ENCODE measurements at regions not wholly inside any gene's neighbourhood (a gene's known extent, or its start where the extent isn't known, plus 50 kb on each side); places are given as distances from the start of the nearest gene placed in this dataset.
"Not testable (repeated sequence)": the region's sequence is repeated elsewhere in the genome, so short reads cannot be mapped to it uniquely, and the experiment has no call there.

- DNase-seq (ENCODE audit: low spot score) = no peak
Observed at GRCh38 chr5:19064094-19064493, 923.9 kb downstream of the CDH18 start.

DNA sequence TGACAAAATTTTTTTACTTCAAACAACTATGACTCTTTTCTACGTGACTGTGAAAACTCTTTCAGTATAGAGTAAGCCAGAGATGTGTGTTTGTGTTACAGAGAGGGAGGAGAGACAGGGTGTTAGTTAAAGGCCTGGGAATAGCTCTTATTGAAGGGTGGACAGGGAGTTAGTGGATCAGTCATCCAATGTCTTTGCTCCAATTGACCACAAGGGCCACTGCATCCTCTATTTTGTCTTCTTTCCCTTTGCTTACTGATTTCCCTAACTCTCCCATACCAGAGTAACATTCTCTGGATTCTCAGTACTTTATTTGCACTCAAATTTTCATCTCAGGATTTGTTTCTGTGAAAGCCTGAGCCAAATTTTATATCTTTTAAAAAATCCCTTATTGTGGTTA is 920.3 kb downstream of the CDH18 start:
- DNase-seq (ENCODE audit: low spot score) = no peak

DNA sequence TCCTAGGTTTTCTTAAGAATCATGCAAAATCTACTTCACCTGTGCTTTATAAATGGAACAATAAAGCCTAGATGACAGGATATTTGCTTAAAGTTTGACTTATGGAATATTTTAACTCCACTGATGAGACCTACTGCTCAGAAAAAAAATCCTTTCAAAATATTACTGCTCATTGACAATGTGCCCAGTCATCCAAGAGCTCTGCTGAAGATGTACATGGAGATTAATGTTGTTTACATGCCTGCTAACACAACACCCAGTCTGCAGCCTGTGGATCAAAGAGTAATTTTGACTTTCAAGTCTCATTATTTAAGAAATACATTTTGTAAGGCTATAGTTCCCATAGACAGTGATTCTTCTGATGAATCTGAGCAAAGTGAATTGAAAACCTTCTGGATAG is 889.6 kb downstream of the CDH18 start:
- no peak for DNase-seq (ENCODE audit: low spot score)

GRCh38 chr5:19099195-19099594 is 888.8 kb downstream of the CDH18 start:
- no peak for DNase-seq (ENCODE audit: low spot score)

DNA sequence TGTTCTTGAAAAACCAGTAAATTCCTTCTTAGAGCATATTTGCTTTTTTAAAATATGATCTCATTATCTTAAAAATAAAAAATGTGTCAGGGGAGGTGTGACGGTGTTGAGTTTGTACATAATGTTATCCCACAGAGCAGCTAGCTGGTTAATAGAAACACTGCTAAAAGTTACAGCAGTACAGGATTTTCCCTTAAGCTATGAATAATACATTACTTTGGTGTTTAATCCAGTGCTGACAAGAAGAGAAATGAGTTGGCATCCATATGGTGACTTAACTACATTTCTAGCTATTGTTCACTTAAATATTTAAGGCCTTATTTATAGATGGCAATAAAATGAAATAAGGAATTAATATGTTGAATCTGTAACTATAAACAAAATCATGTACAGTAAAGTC is 883.1 kb downstream of the CDH18 start:
- DNase-seq (ENCODE audit: low spot score) = no peak

DNA sequence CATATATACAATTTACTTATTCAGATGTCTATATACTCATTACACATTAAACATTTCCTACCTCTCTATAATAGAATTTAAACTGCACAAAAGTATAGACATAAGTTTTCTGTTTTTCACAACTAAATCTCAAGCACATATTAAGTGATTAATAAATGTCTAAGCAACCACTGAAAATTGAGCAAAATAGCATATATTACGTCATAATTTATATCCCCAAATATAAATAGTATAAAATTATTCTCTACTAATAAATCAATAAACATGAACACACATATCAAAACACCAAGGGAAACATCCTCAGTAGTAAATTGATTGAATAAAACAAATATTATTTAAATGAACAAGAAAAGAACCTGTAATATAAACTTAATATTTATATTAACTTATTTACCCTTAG is 865.1 kb downstream of the CDH18 start:
- DNase-seq (ENCODE audit: low spot score) = no peak

DNA sequence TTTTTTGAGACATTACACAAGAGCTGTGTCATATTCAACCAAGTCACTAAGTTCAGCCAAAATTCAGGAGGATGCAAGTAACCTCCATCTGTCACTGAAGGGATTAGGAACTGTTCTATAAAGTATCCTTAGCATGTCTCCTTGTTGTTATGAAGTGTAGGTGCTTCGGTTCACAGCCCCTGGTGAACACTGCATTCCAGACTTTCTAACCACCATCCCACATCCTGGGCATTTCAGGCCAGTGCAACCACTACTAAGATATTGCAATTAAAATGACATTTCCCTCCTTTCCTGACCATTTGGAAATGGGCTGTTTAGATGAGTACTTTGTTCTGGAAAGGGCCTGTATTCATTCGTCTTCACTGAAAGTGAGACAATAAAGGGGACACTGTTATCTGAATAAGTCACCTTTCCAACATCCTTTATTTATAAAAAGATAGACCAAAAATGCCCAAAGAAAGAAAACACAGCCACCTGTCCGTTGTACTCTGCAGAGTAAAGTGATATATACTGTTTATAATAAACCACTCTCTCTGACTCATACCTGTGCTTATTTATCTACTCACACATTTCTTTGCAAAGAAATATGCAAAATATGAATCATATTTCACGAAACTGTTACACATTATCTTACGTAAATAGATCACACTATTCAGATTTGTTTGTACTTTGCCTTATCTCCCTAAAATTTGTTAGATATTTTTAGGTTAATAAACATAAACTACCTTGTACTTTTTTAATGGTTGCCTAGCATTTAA is 861.9 kb downstream of the CDH18 start:
- no peak for DNase-seq (ENCODE audit: low spot score)

- DNase-seq (ENCODE audit: low spot score) = no peak
Observed at GRCh38 chr5:19140276-19140675, 847.7 kb downstream of the CDH18 start.

- DNase-seq (ENCODE audit: low spot score) = not testable (repeated sequence)
Observed at GRCh38 chr5:19141937-19142524, 846.0 kb downstream of the CDH18 start.

DNA sequence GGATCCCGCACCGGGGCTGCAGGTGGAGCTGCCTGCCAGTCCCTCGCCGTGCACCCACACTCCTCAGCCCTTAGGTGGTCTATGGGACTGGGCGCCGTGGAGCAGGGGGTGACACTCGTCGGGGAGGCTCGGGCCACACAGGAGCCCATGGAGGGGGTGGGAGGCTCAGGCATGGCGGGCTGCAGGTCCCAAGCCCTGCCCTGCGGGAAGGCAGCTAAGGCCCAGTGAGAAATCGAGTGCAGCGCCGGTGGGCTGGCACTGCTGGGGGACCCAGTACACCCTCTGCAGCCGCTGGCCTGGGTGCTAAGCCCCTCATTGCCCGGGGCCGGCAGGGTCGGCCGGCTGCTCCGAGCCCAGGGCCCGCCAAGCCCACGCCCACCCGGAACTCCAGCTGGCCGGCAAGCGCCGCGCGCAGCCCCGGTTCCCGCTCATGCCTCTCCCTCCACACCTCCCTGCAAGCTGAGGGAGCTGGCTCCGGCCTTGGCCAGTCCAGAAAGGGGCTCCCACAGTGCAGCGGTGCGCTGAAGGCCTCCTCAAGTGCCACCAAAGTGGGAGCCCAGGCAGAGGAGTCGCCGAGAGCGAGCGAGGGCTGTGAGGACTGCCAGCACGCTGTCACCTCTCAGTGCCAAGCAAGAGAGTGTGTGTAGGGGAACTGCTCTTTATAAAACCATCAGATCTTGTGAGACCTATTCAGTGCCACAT is 845.1 kb downstream of the CDH18 start:
- not testable (repeated sequence) for DNase-seq (ENCODE audit: low spot score)

- DNase-seq (ENCODE audit: low spot score) = no peak
Observed at GRCh38 chr5:19143935-19144334, 844.1 kb downstream of the CDH18 start.

GRCh38 chr5:19169426-19169825 is 818.6 kb downstream of the CDH18 start:
- DNase-seq (ENCODE audit: low spot score) = no peak

DNA sequence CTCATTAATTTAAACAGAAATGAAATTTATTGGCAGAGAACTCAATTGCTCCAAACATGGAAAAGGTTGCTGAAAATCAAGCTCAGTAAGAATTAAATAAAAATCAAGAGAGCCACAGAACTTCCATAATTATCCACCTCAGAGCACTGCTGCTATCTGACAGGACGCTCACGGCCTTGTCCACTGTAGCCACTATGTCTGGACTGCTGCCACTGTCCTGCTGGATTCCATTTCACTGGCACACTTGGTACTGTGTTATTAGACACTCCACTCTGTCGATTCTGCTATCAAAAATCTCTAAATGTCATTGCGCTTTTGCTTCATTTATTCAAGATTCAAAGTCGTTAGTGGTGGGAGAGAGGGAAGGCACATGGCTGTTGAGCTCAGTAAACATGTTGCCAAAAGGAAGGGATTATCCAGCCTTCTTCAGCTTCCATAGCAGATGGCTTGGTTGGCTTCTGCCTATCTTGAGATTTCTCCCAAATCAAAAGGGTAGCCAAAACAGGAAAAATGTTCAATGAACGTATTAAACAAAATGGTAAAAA is 815.0 kb downstream of the CDH18 start:
- no peak for DNase-seq (ENCODE audit: low spot score)

DNA sequence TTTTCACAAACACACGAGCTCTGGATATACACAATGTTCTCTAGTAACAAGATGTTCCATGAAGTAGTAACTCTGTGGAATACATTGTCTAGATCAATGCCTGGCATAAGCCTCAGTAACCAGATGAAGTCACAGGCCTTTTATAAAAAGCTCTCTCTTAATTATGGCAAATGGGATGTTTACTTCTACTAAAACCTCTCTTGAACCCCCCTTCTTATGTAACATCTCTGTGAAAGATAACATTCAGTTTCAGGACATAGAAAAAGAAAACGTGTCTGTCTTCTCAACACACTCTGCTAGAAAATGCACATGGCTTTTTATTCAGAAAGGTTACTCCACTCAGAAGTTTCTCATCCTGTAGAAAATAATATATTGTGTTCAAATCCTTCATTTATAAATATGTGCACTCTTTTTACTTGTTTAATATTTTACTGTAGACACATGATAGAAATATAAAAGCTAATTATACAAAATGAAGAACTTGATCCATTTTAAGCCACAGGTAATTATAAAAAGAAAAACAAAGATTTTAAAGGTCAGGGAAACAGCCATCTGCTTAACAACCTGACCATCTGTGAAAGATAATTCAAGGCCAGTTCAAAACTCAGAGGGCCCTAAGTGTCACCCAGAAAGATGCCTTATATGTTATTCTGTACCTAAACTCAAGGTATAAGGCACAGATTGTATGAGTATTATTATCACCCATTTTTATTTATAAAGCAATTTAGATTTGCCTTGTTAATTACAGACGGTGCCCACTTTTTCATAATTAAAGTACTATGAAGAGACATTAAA is 812.0 kb downstream of the CDH18 start:
- no peak for DNase-seq (ENCODE audit: low spot score)

GRCh38 chr5:19179571-19179970 is 808.4 kb downstream of the CDH18 start:
- DNase-seq (ENCODE audit: low spot score) = no peak

DNA sequence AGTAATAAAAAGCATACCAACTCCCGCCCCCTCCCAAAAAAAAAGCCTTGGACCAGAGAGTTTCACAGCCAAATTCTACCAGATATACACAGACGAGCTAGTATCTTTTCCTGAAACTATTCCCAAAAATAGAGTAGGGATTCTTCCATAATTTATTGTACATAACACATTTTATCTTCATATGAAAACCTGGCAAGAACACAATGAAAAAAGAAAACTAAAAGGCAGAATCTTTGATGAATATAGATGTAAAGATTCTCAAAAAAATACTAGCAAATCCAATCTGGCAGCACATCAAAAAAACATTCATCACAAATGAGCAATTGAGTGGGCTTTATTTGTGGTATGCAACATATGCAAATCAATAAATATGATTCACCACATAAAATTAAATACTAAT is 798.8 kb downstream of the CDH18 start:
- no peak for DNase-seq (ENCODE audit: low spot score)

- no peak for DNase-seq (ENCODE audit: low spot score)
Observed at GRCh38 chr5:19193631-19194030, 794.4 kb downstream of the CDH18 start.

DNA sequence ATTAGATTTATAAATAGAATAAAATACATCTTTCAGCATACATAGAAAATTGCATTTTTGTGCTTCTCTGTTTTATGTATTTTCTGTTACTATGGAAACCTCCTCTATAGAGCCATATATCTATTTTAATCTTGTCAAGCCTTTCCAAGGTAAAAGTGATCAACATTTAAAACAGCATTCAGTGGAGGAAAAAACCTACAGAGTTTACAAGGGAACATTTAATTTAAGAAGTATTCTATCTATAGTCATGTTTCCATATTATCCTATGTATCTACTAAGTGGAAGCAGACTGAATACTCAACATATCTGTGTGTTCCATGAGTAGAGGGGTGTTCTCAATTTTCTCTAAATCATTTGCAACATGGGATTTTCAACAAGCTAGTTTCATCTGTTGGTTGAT is 791.4 kb downstream of the CDH18 start:
- no peak for DNase-seq (ENCODE audit: low spot score)

DNA sequence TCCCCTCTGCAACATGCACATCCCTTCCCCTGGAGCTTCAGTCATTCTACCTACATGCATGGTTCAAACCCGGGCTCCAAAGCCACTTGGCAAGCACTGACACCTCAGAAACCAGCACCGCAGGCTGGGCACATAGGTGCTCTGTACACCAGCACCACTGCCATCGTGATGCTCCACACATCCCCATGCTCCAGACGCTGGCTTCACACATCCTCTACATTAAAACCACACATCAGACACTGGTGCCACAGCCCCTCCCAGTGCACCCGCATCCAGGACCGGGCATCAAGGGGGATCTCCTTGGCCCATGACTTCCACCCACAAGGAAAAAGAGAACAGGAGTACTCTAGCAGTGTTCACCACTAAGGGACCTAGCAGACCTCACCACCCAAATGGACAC is 787.7 kb downstream of the CDH18 start:
- no peak for DNase-seq (ENCODE audit: low spot score)

GRCh38 chr5:19208397-19208796 is 779.6 kb downstream of the CDH18 start:
- no peak for DNase-seq (ENCODE audit: low spot score)

DNA sequence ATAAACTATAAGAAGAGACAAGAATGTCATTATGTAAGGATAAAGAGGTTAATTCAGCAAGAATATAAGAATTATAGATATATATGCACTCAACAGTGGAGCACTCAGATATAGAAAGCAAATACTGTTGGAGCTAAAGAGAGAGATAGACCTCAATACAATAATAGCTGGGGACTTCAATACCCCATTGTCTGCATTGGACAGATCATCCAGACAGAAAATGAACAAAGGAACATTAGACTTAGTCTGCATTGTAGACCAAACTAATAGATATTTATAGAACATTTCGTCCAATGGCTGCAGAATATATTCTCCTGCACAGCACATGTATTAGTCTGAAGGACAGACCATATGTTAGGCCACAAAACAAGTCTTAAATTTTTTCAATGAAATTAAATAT is 777.1 kb downstream of the CDH18 start:
- no peak for DNase-seq (ENCODE audit: low spot score)

DNA sequence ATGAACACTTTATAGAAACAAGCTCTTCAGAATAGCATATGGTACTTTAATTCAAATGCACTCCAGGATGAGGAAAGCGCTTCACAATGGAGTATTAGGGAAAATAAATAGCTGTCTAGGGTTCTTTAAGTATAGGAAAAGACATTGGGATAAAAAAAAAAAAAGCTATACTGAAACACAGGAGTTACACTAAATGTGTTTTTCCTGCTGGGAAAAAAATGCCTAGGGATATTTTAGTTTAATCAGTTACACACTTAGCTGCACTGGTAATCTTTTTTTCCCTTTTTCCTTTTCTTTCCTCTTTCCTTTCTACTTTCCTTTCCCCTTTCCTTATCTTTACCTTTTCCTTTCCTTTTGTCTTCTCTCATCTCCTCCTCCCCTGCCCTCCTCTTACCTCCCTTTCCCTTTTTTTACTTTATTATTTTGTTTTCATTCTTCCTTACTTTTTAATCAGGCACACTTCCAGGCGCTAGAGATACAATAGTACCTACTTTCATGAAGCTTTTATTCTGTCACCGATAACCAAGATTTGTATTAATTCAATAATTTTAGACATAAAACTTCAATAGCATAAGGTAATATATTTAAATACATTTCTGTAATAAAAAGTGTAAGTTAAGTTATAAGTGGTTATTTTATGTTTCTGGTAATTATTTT is 758.7 kb downstream of the CDH18 start:
- DNase-seq (ENCODE audit: low spot score) = no peak
